GM19452 (cell line): ENCODE measurements at regions not wholly inside any gene's neighbourhood (a gene's known extent, or its start where the extent isn't known, plus 50 kb on each side); places are given as distances from the start of the nearest gene placed in this dataset.

ENCODE experiments used
- ATAC-seq: cut with Tn5 transposase; IDR thresholded peaks from one replicate; pipeline ENCODE4 v1.9.1; 2021; ENCODE audit not compliant: unreplicated experiment

- ATAC-seq, result no peak
Observed at GRCh38 chr16:85321509-85322271, 209.4 kb upstream of the CIBAR2 start.

GRCh38 chr16:85323230-85323960 lies 211.1 kb upstream of the CIBAR2 start:
- ATAC-seq, result no peak

GRCh38 chr16:85323961-85324253 lies 211.6 kb upstream of the CIBAR2 start:
- no peak for ATAC-seq

- no peak for ATAC-seq
Observed at GRCh38 chr16:85324488-85324887, 212.2 kb upstream of the CIBAR2 start.

- no peak for ATAC-seq
Observed at GRCh38 chr16:85326113-85326793, 214.0 kb upstream of the CIBAR2 start.

- ATAC-seq, result no peak
Observed at GRCh38 chr16:85326794-85327181, 214.5 kb upstream of the CIBAR2 start.

GRCh38 chr16:85327731-85328675 lies 215.7 kb upstream of the CIBAR2 start:
- ATAC-seq, result no peak

- ATAC-seq, result no peak
Observed at GRCh38 chr16:85328676-85329058, 216.4 kb upstream of the CIBAR2 start.

GRCh38 chr16:85329059-85329812 lies 217.0 kb upstream of the CIBAR2 start:
- no peak for ATAC-seq

- ATAC-seq, result no peak
Observed at GRCh38 chr16:85330006-85330693, 217.9 kb upstream of the CIBAR2 start.

- no peak for ATAC-seq
Observed at GRCh38 chr16:85330694-85331188, 218.5 kb upstream of the CIBAR2 start.

- ATAC-seq, result no peak
Observed at GRCh38 chr16:85331688-85332087, 219.4 kb upstream of the CIBAR2 start.

GRCh38 chr16:85332175-85332574 lies 219.9 kb upstream of the CIBAR2 start:
- ATAC-seq, result no peak

- ATAC-seq, result no peak
Observed at GRCh38 chr16:85333337-85333736, 221.1 kb upstream of the CIBAR2 start.

GRCh38 chr16:85333744-85334640 lies 221.7 kb upstream of the CIBAR2 start:
- ATAC-seq, result no peak

- no peak for ATAC-seq
Observed at GRCh38 chr16:85334718-85335583, 222.7 kb upstream of the CIBAR2 start.
